GM18867 (cell line): ENCODE measurements at regions not wholly inside any gene's neighbourhood (a gene's known extent, or its start where the extent isn't known, plus 50 kb on each side); places are given as distances from the start of the nearest gene placed in this dataset.

Experiments used
- ATAC-seq: cut with Tn5 transposase; IDR thresholded peaks from one replicate; pipeline ENCODE4 v1.9.1; 2021; ENCODE audit warnings: mild to moderate bottlenecking, moderate library complexity; ENCODE audit not compliant: unreplicated experiment

GRCh38 chr3:27593173-27593572 is 109.0 kb upstream of the SLC4A7 start:
- ATAC-seq, result no peak

- peak; percentile 74 for ATAC-seq
These were observed 107.4 kb upstream of the SLC4A7 start for GRCh38 chr3:27591312-27592210.

- ATAC-seq, result no peak
These were observed 106.5 kb upstream of the SLC4A7 start for GRCh38 chr3:27590437-27591298.

GRCh38 chr3:27589795-27590194 is 105.6 kb upstream of the SLC4A7 start:
- no peak for ATAC-seq

GRCh38 chr3:27585429-27585828 is 101.2 kb upstream of the SLC4A7 start:
- ATAC-seq, result no peak

- no peak for ATAC-seq
These were observed 100.7 kb upstream of the SLC4A7 start for GRCh38 chr3:27584874-27585273.

- ATAC-seq, result no peak
These were observed 97.7 kb upstream of the SLC4A7 start for GRCh38 chr3:27581852-27582251.

- ATAC-seq, result no peak
These were observed 93.8 kb upstream of the SLC4A7 start for GRCh38 chr3:27578032-27578431.

- no peak for ATAC-seq
These were observed 93.3 kb upstream of the SLC4A7 start for GRCh38 chr3:27577504-27577903.

GRCh38 chr3:27576171-27576570 is 92.0 kb upstream of the SLC4A7 start:
- no peak for ATAC-seq

- no peak for ATAC-seq
These were observed 91.3 kb upstream of the SLC4A7 start for GRCh38 chr3:27575499-27575898.

- ATAC-seq, result no peak
These were observed 90.2 kb upstream of the SLC4A7 start for GRCh38 chr3:27574438-27574795.

GRCh38 chr3:27573780-27574437 is 89.7 kb upstream of the SLC4A7 start:
- no peak for ATAC-seq

GRCh38 chr3:27573138-27573537 is 89.0 kb upstream of the SLC4A7 start:
- ATAC-seq, result no peak

- ATAC-seq, result no peak
These were observed 87.2 kb upstream of the SLC4A7 start for GRCh38 chr3:27571345-27571744.

- ATAC-seq, result no peak
These were observed 86.4 kb upstream of the SLC4A7 start for GRCh38 chr3:27570421-27571106.

- ATAC-seq, result no peak
These were observed 84.2 kb upstream of the SLC4A7 start for GRCh38 chr3:27568393-27568792.

- ATAC-seq, result no peak
These were observed 83.1 kb upstream of the SLC4A7 start for GRCh38 chr3:27567251-27567650.

- ATAC-seq, result no peak
These were observed 81.1 kb upstream of the SLC4A7 start for GRCh38 chr3:27565201-27565852.

GRCh38 chr3:27561576-27561975 is 77.4 kb upstream of the SLC4A7 start:
- ATAC-seq, result no peak
